Vagina (tissue), 2 donors: ENCODE measurements at regions not wholly inside any gene's neighbourhood (a gene's known extent, or its start where the extent isn't known, plus 50 kb on each side); places are given as distances from the start of the nearest gene placed in this dataset.

Experiments
- DNase-seq, 2 donors: peaks; one replicate each; pipeline ENCODE4 v3.0.0-alpha.2; 2017; ENCODE audit errors: extremely low spot score in 2 of 2
- H3K27ac ChIP-seq: fragments of 200-600 bp; sonication (generic); one replicate; pipeline ENCODE4 v1.5.1; 2019
- H3K27me3 ChIP-seq: fragments of 200-600 bp; sonication (generic); one replicate; pipeline ENCODE4 v1.5.1; 2019
- H3K36me3 ChIP-seq, 2 donors: fragments of 200-600 bp; sonication (generic); one replicate each; pipeline ENCODE4 v1.5.1; 2017 to 2019
- H3K4me1 ChIP-seq: fragments of 200-600 bp; sonication (generic); one replicate; pipeline ENCODE4 v1.5.1; 2019
- H3K4me3 ChIP-seq, 2 donors: fragments of 200-600 bp; sonication (generic); 1 replicate in 1 of 2; 2 replicates in 1 of 2; pipeline ENCODE4 v1.5.1; 2016 to 2019
- H3K9me3 ChIP-seq: fragments of 200-600 bp; sonication (generic); one replicate; pipeline ENCODE4 v1.5.1; 2019
- POLR2A ChIP-seq, 2 donors: fragments of 450-650 bp; IDR thresholded peaks; one replicate each; pipeline ENCODE4 v1.6.1; 2017; ENCODE audit warnings: antibody characterized with exemption in 2 of 2, mild to moderate bottlenecking in 2 of 2, moderate library complexity in 2 of 2
- POLR2AphosphoS5 ChIP-seq, 2 donors: sonication (generic); formaldehyde crosslinking; IDR thresholded peaks; one replicate each; pipeline ENCODE4 v1.9.0; 2017; ENCODE audit warnings: antibody characterized with exemption in 2 of 2, mild to moderate bottlenecking in 2 of 2, low read depth in 1 of 2; ENCODE audit not compliant: insufficient read depth in 1 of 2
- intact Hi-C: fragments of 100-400 bp; cut with DNase I; formaldehyde crosslinking; loops from one replicate; pipeline ENCODE4 v1.15.1; 2023
- TF ChIP-seq, protein P1 (sequence below), 3 experiments: fragments of 450-650 bp in 2 of 3; fragments of 200-600 bp in 1 of 3; sonication (generic) in 1 of 3; IDR thresholded peaks; one replicate each; pipeline ENCODE4 v1.5.1; 2017 to 2019; ENCODE audit warnings: antibody characterized with exemption in 3 of 3, mild to moderate bottlenecking in 2 of 3, moderate library complexity in 2 of 3

DNA sequence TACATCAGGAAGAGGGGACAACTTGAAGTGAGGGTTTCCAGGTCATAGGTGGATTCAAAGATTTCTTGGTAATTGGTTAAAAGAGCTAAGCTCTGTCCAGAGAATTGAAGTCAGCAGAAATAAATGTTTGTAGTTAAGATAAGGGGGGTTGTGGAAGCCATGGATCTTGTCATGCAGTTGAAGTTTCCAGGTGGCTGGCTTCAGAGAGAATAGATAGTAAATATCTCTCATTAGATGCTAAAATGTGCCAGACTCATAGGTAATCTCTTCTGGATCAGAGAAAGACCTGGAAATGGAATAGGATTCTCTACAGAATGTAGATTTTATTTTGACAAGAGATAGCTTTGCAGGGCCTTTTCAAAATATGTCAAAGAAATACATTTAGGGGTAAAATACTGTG, 491.7 kb downstream of the PRR16 start:
- H3K4me3 ChIP-seq: no peak overlapping the region
- TF ChIP-seq POLR2A (IDR thresholded peaks at IDR 0.05) (no peak), POLR2AphosphoS5 (IDR thresholded peaks at IDR 0.05; ENCODE audit: insufficient read depth in 1 of 2, low read depth in 1 of 2) (no peak)
- TF ChIP-seq, protein P1, sequence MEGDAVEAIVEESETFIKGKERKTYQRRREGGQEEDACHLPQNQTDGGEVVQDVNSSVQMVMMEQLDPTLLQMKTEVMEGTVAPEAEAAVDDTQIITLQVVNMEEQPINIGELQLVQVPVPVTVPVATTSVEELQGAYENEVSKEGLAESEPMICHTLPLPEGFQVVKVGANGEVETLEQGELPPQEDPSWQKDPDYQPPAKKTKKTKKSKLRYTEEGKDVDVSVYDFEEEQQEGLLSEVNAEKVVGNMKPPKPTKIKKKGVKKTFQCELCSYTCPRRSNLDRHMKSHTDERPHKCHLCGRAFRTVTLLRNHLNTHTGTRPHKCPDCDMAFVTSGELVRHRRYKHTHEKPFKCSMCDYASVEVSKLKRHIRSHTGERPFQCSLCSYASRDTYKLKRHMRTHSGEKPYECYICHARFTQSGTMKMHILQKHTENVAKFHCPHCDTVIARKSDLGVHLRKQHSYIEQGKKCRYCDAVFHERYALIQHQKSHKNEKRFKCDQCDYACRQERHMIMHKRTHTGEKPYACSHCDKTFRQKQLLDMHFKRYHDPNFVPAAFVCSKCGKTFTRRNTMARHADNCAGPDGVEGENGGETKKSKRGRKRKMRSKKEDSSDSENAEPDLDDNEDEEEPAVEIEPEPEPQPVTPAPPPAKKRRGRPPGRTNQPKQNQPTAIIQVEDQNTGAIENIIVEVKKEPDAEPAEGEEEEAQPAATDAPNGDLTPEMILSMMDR (IDR thresholded peaks at IDR 0.05): no peak

DNA sequence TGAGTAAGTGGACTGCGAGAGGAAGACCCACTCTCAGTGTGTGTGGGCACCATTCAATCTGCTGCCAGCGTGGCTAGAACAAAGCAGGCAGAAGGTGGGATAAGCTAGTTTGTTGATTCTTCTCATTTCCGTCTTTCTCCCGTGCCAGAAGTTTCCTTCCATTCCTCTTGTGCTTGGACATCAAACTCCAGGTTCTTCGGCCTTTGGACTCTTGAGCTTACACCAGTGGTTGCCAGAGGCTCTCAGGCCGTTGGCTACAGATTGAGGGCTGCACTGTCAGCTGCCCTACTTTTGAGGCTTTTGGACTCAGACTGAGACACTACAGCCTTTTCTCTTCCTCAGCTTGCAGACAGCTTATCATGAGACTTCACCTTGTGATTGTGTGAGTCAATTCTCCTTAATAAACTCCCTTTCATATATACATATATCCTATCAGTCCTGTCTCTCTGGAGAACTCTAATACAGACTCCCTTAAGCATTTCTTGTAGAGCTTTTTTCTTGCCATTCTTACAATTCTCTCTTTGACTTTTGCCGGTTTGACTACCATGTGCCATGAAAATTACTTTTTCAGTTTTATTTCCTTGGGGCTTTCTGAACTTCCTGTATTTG, 494.9 kb downstream of the PRR16 start:
- intact Hi-C loops: no loop called here

More for the DNA sequence above, 491.7 kb downstream of the PRR16 start:
- H3K27me3 ChIP-seq: no peaks in the 10 kb centered on the region
- H3K9me3 ChIP-seq: no peaks in the 10 kb centered on the region
- H3K27ac ChIP-seq: no peak overlapping the region
- H3K4me1 ChIP-seq: no peaks in the 10 kb centered on the region
- no peak for DNase-seq
- intact Hi-C loops: no loop called here
- no peaks in the 10 kb centered on the region for H3K36me3 ChIP-seq

DNA sequence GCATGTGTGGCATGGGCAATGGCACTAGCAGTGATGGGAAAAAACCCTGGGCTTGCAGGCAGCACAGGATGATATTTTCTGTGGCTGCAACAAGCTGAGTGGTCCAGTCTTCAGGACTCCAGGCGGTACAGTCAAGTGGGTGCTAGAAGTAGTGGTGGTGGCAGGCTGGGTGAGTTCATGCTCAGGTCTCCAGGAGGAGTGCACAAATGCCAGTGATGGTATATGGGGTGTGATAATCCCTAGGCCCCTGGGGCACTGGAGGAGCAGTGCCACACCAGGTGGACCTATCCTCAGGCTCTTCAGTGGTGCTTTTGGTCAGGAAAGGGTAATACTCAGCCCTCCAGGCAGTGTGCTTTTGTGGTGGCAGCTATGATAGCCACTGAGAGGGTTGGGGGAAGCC, 496.4 kb downstream of the PRR16 start:
- no peak overlapping the region for H3K4me3 ChIP-seq
- TF ChIP-seq, protein P1 (IDR thresholded peaks at IDR 0.05): no peak
- no peak for TF ChIP-seq POLR2A (IDR thresholded peaks at IDR 0.05)
- no peak for TF ChIP-seq POLR2AphosphoS5 (IDR thresholded peaks at IDR 0.05; ENCODE audit: insufficient read depth in 1 of 2, low read depth in 1 of 2)
- no peaks in the 10 kb centered on the region for H3K4me1 ChIP-seq
- no peak for DNase-seq
- H3K9me3 ChIP-seq: no peaks in the 10 kb centered on the region
- H3K27ac ChIP-seq: no peak overlapping the region
- intact Hi-C loops: no loop called here
- H3K36me3 ChIP-seq: no peaks in the 10 kb centered on the region
- H3K27me3 ChIP-seq: no peaks in the 10 kb centered on the region

More for the DNA sequence above, 494.9 kb downstream of the PRR16 start:
- DNase-seq: no peak
- Histone ChIP-seq H3K27ac (no peak overlapping the region), H3K27me3 (no peaks in the 10 kb centered on the region), H3K9me3 (no peaks in the 10 kb centered on the region), H3K36me3 (no peaks in the 10 kb centered on the region), H3K4me3 (no peak overlapping the region), H3K4me1 (no peaks in the 10 kb centered on the region)
- TF ChIP-seq POLR2A (IDR thresholded peaks at IDR 0.05) (no peak), POLR2AphosphoS5 (IDR thresholded peaks at IDR 0.05; ENCODE audit: insufficient read depth in 1 of 2, low read depth in 1 of 2) (no peak)
- TF ChIP-seq, protein P1 (IDR thresholded peaks at IDR 0.05): no peak

DNA sequence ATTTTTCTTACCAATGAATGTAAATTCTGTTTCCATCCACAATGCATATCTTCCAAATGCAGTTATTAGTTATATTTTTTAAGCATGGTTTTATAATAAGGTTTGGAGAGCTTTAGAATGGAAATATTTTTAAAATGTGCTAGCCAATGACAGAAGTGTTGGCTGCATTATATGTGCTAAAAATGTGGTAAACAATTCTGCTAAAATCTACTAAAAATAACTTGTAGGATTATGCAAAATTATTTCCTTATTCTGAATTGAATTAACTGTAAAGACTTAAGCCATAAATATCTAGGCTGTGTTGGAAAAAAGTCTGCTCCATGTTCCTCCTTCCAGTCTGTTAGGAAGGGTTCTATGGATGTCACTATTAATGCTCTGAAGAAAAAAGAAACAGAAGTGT, 503.3 kb downstream of the PRR16 start:
- H3K4me3 ChIP-seq: no peak overlapping the region
- H3K27ac ChIP-seq: no peak overlapping the region
- H3K36me3 ChIP-seq: no peaks in the 10 kb centered on the region
- TF ChIP-seq POLR2A (IDR thresholded peaks at IDR 0.05): no peak
- TF ChIP-seq POLR2AphosphoS5 (IDR thresholded peaks at IDR 0.05; ENCODE audit: insufficient read depth in 1 of 2, low read depth in 1 of 2): no peak
- TF ChIP-seq, protein P1 (IDR thresholded peaks at IDR 0.05): no peak
- DNase-seq: no peak
- no peaks in the 10 kb centered on the region for H3K4me1 ChIP-seq
- intact Hi-C loops: no loop called here
- H3K27me3 ChIP-seq: no peaks in the 10 kb centered on the region
- no peaks in the 10 kb centered on the region for H3K9me3 ChIP-seq

DNA sequence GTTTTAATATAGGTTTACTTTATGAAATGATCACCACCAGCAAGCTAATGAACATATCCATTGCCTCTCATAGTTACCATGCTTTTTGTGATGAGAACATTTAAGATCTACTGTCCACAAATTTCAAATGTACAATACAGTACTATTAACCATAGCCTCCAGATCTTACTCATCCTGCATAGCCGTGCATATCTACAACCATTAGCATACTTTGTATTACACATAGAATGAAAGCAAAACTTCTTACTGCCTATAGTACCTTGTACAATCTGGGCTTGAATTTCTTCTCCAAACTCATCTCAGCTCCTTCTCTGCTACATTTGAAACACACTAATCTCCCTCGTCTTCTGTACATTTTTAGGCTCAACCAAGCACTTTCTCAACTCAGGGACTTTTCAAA, 510.6 kb downstream of the PRR16 start:
- TF ChIP-seq POLR2AphosphoS5 (IDR thresholded peaks at IDR 0.05; ENCODE audit: insufficient read depth in 1 of 2, low read depth in 1 of 2) (no peak), POLR2A (IDR thresholded peaks at IDR 0.05) (no peak)
- TF ChIP-seq, protein P1 (IDR thresholded peaks at IDR 0.05): no peak
- H3K27me3 ChIP-seq: no peaks in the 10 kb centered on the region
- no peaks in the 10 kb centered on the region for H3K4me1 ChIP-seq
- H3K36me3 ChIP-seq: no peaks in the 10 kb centered on the region
- H3K4me3 ChIP-seq: no peak overlapping the region
- intact Hi-C loops: no loop called here
- H3K9me3 ChIP-seq: no peaks in the 10 kb centered on the region
- no peak overlapping the region for H3K27ac ChIP-seq
- no peak for DNase-seq
